A673 (cell line): ENCODE measurements at regions not wholly inside any gene's neighbourhood (a gene's known extent, or its start where the extent isn't known, plus 50 kb on each side); places are given as distances from the start of the nearest gene placed in this dataset.

Source experiments
- BruUV-seq: library from RNA; stranded (reverse); fragments of 400-500 nt; replicated peaks from 2 replicates; lab custom pipeline; 2021; lab: Mats Ljungman, UMichigan
- CTCF ChIA-PET: fragments of 300-600 bp; sonication (Branson Sonifier 250); formaldehyde crosslinking; loops from one replicate; lab custom pipeline; 2022; ENCODE audit warnings: antibody characterized with exemption; lab: Charles Lee
- POLR2A ChIA-PET: fragments of 300-600 bp; sonication (Branson Sonifier 250); formaldehyde crosslinking; loops from one replicate; lab custom pipeline; 2022; ENCODE audit warnings: antibody characterized with exemption; ENCODE audit not compliant: low non-redundant PET; lab: Charles Lee
- DNase-seq: peaks from one replicate; pipeline ENCODE4 v3.0.0-alpha.2; 2015; ENCODE audit warnings: low spot score
- H3K27ac ChIP-seq: fragments of 200-600 bp; sonication (generic); 2 replicates; pipeline ENCODE4 v1.5.1; 2016; ENCODE audit warnings: mixed run types, low read depth, mild to moderate bottlenecking, mixed read lengths, antibody characterized with exemption, low read length; ENCODE audit not compliant: poor library complexity, severe bottlenecking
- H3K27me3 ChIP-seq: fragments of 200-600 bp; sonication (generic); replicated peaks from 2 replicates; pipeline ENCODE4 v1.6.1; 2017; ENCODE audit warnings: mixed run types, low read depth, mild to moderate bottlenecking, mixed read lengths, antibody characterized with exemption, low read length; ENCODE audit not compliant: insufficient read depth, poor library complexity
- H3K36me3 ChIP-seq: fragments of 200-600 bp; sonication (generic); 2 replicates; pipeline ENCODE4 v1.6.1; 2016; ENCODE audit warnings: mixed run types, mild to moderate bottlenecking, mixed read lengths, antibody characterized with exemption, low read length; ENCODE audit not compliant: insufficient read depth, poor library complexity, severe bottlenecking
- H3K4me1 ChIP-seq: fragments of 200-600 bp; sonication (generic); 2 replicates; pipeline ENCODE4 v1.6.1; 2017; ENCODE audit warnings: mixed run types, mild to moderate bottlenecking, mixed read lengths, antibody characterized with exemption, low read length; ENCODE audit not compliant: insufficient read depth, poor library complexity, severe bottlenecking
- H3K4me3 ChIP-seq: fragments of 200-600 bp; sonication (generic); 2 replicates; pipeline ENCODE4 v1.5.1; 2016; ENCODE audit warnings: low read depth, mixed run types, mild to moderate bottlenecking, mixed read lengths, low read length; ENCODE audit not compliant: poor library complexity, severe bottlenecking
- H3K9me3 ChIP-seq: fragments of 200-600 bp; sonication (generic); 2 replicates; pipeline ENCODE4 v1.6.1; 2016; ENCODE audit warnings: mixed run types, low read depth, mild to moderate bottlenecking, mixed read lengths, antibody characterized with exemption, low read length; ENCODE audit not compliant: poor library complexity, severe bottlenecking
- CTCF ChIP-seq: fragments of 300-800, 200-600 bp; sonication (generic); conservative IDR thresholded peaks from 2 replicates; pipeline ENCODE4 v1.5.1; 2017; ENCODE audit warnings: low read depth, mild to moderate bottlenecking, antibody characterized with exemption, low read length, moderate library complexity, mixed read lengths
- EZH2 ChIP-seq: fragments of 200-600 bp; sonication (generic); IDR thresholded peaks from 2 replicates; pipeline ENCODE4 v1.6.1; 2017; ENCODE audit warnings: borderline replicate concordance, low read depth, mild to moderate bottlenecking, mixed read lengths, antibody characterized with exemption, low read length; ENCODE audit not compliant: poor library complexity, severe bottlenecking
- intact Hi-C: fragments of 100-400 bp; cut with micrococcal nuclease; formaldehyde crosslinking; loops from one replicate; pipeline ENCODE4 v1.10.0; 2022; ENCODE audit not compliant: unreplicated experiment

GRCh38 chr13:104553186-104553585 is 1487.0 kb upstream of the SLC10A2 start:
- intact Hi-C loops = no loop called here
- no peak overlapping the region for H3K27ac ChIP-seq
- no peaks in the 10 kb centered on the region for H3K27me3 ChIP-seq
- no TSS peak for BruUV-seq
- no peak overlapping the region for H3K4me3 ChIP-seq
- no peaks in the 10 kb centered on the region for H3K36me3 ChIP-seq
- ChIA-PET CTCF (no interaction called here), POLR2A (no interaction called here)
- H3K9me3 ChIP-seq = no peaks in the 10 kb centered on the region
- no peaks in the 10 kb centered on the region for H3K4me1 ChIP-seq
- TF ChIP-seq EZH2 (no peak), CTCF (no peak)
- no peak for DNase-seq

- POLR2A ChIA-PET = no interaction called here
- H3K36me3 ChIP-seq = no peaks in the 10 kb centered on the region
- H3K9me3 ChIP-seq = no peaks in the 10 kb centered on the region
- TF ChIP-seq EZH2 (no peak), CTCF (peak; percentile 49)
- no peaks in the 10 kb centered on the region for H3K4me1 ChIP-seq
- H3K27me3 ChIP-seq = no peaks in the 10 kb centered on the region
- intact Hi-C loops = no loop called here
- H3K27ac ChIP-seq = no peak overlapping the region
- H3K4me3 ChIP-seq = no peak overlapping the region
- DNase-seq = peak; percentile 14
- CTCF ChIA-PET = no interaction called here
- no TSS peak for BruUV-seq
Measured at GRCh38 chr13:104534847-104535246, 1468.6 kb upstream of the SLC10A2 start.

- no peaks in the 10 kb centered on the region for H3K4me1 ChIP-seq
- no peak for TF ChIP-seq CTCF
- TF ChIP-seq EZH2 = no peak
- H3K27ac ChIP-seq = no peak overlapping the region
- intact Hi-C loops = no loop called here
- H3K9me3 ChIP-seq = no peaks in the 10 kb centered on the region
- DNase-seq = no peak
- POLR2A ChIA-PET = no interaction called here
- H3K4me3 ChIP-seq = no peak overlapping the region
- CTCF ChIA-PET = no interaction called here
- no TSS peak for BruUV-seq
- no peaks in the 10 kb centered on the region for H3K36me3 ChIP-seq
- peaks cover 4% of the 10 kb centered on the region for H3K27me3 ChIP-seq
Measured at GRCh38 chr13:104532132-104532531, 1465.9 kb upstream of the SLC10A2 start.
